ENCODE measurements at regions not wholly inside any gene's neighbourhood (a gene's known extent, or its start where the extent isn't known, plus 50 kb on each side); places are given as distances from the start of the nearest gene placed in this dataset.
A peak's percentile ranks its signal among the peaks of the same experiment; 100 is the strongest.

DNA sequence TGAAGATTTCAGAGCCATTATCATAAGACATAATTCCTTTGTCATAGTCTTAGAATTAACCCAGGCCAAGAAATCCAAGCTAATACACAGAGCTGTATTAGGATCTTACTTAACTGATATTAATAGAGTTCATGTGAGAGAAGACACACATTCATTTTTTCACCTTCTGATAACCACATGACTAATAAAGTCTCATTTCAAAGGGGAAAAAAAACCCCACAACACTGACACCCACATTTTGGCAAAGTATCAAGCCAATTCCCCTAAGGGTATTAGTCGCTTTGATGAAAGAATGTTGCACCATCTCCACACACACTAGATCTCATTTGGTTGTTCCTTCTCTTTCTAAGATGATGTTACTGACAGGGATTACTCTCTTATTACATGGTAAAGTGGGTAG lies 344.4 kb upstream of the ESRRG start:
- H3K27me3 ChIP-seq: no peaks in the 10 kb centered on the region
- no peak overlapping the region for H3K4me3 ChIP-seq
- no peak for DNase-seq (ENCODE audit: low read depth in 1 of 2, low spot score in 1 of 2)
- no peaks in the 10 kb centered on the region for H3K36me3 ChIP-seq
- TF ChIP-seq CTCF (IDR thresholded peaks at IDR 0.05; ENCODE audit: low read depth, low read length): no peak
- H3K27ac ChIP-seq: no peak overlapping the region
- no peaks in the 10 kb centered on the region for H3K9me3 ChIP-seq (ENCODE audit: low read depth)
- peaks cover 11% of the 10 kb centered on the region for H3K4me1 ChIP-seq (ENCODE audit: low read depth)

DNA sequence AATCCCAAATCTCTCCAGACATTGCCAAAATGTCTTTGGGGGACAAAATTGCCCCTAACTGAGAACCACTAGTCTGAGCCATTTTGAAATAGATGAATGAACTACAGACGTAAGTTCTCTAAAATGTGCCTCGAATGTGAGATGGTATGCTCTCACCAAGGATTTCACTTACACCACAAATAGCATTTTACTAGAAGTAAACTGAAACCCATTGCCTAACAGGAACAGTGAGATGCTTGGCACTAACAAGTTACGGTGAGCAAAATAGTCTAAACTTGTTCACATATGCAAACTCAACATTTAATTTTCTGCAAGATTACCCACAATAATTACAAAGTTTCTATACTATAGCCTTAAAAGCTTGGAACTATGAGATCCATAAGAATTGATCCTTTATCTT lies 343.6 kb upstream of the ESRRG start:
- Histone ChIP-seq H3K9me3 (ENCODE audit: low read depth) (no peaks in the 10 kb centered on the region), H3K27ac (no peak overlapping the region), H3K36me3 (no peaks in the 10 kb centered on the region), H3K27me3 (no peaks in the 10 kb centered on the region), H3K4me3 (no peak overlapping the region), H3K4me1 (ENCODE audit: low read depth) (peaks cover 19% of the 10 kb centered on the region)
- DNase-seq (ENCODE audit: low read depth in 1 of 2, low spot score in 1 of 2): no peak
- TF ChIP-seq CTCF (IDR thresholded peaks at IDR 0.05; ENCODE audit: low read depth, low read length): no peak

DNA sequence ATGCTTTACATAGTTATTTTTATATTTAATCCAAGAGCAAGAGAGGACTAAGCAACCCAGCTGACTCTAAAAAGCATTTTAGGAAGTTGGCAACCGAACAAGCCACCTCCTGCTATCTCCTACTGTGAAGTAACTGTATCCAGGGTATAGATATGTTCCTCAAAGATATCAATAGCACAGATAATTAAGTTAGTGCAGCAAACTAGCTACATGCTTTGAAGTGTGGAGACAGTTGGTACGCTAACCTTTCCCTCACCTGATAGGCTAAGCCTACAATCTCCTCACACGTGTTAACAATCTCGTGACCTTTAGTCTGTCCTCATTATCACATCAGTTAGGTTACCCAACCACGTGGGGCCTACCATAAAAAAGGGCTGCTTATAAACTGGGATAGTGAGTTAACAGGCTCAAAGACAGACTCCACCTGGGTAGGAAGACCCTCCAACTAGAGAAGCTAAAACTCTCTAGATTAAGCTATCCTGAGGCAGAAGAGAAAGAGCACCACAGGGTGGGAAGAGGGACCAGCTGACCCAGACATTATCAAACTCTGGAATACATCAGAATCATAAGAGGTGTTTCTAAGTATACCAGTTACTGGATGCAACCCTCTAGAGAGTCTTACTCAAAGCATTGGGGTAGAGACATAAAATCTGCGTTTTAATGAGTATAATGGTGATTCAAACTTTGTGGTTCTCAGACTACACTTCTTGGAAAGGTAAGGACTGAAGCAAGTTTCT lies 340.1 kb upstream of the ESRRG start:
- no peaks in the 10 kb centered on the region for H3K36me3 ChIP-seq
- no peak for DNase-seq (ENCODE audit: low read depth in 1 of 2, low spot score in 1 of 2)
- no peaks in the 10 kb centered on the region for H3K9me3 ChIP-seq (ENCODE audit: low read depth)
- no peak overlapping the region for H3K4me3 ChIP-seq
- no peak for TF ChIP-seq CTCF (IDR thresholded peaks at IDR 0.05; ENCODE audit: low read depth, low read length)
- H3K27me3 ChIP-seq: no peaks in the 10 kb centered on the region
- H3K4me1 ChIP-seq (ENCODE audit: low read depth): peaks cover 22% of the 10 kb centered on the region
- peak overlapping the region; percentile 67 for H3K27ac ChIP-seq

- H3K4me1 ChIP-seq (ENCODE audit: low read depth): peaks cover 22% of the 10 kb centered on the region
- no peaks in the 10 kb centered on the region for H3K27me3 ChIP-seq
- no peak for DNase-seq (ENCODE audit: low read depth in 1 of 2, low spot score in 1 of 2)
- no peak overlapping the region for H3K4me3 ChIP-seq
- H3K36me3 ChIP-seq: no peaks in the 10 kb centered on the region
- H3K9me3 ChIP-seq (ENCODE audit: low read depth): no peaks in the 10 kb centered on the region
- peak overlapping the region; percentile 67 for H3K27ac ChIP-seq
- TF ChIP-seq CTCF (IDR thresholded peaks at IDR 0.05; ENCODE audit: low read depth, low read length): no peak
Measured at GRCh38 chr1:217062586-217062985, 339.4 kb upstream of the ESRRG start.

DNA sequence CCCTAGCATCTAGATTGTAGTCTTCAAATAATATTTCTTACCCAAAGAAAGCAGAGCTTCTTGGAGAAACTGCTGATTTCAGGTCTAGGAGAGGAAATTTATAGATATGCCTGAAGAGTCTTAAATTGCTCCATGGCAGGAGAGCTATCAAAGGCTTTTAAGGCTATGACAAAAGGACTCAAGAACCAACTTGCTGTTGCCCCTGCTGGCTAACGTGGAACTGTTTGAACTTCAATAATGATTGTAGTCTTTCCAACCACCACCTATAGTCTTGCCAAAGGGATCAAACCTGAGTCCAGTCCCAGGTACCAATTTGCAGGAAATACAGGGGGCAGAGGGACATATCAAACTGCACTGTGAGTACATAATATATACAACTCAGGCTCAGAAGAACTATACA lies 336.2 kb upstream of the ESRRG start:
- DNase-seq (ENCODE audit: low read depth in 1 of 2, low spot score in 1 of 2): no peak
- no peak for TF ChIP-seq CTCF (IDR thresholded peaks at IDR 0.05; ENCODE audit: low read depth, low read length)
- no peaks in the 10 kb centered on the region for H3K27me3 ChIP-seq
- no peak overlapping the region for H3K4me3 ChIP-seq
- peaks cover 22% of the 10 kb centered on the region for H3K4me1 ChIP-seq (ENCODE audit: low read depth)
- no peaks in the 10 kb centered on the region for H3K9me3 ChIP-seq (ENCODE audit: low read depth)
- no peak overlapping the region for H3K27ac ChIP-seq
- H3K36me3 ChIP-seq: no peaks in the 10 kb centered on the region

All from cardiac muscle cell (in vitro differentiated cells and primary cell).